HG02943 (cell line): ENCODE measurements at regions not wholly inside any gene's neighbourhood (a gene's known extent, or its start where the extent isn't known, plus 50 kb on each side); places are given as distances from the start of the nearest gene placed in this dataset.

Experiments used
- ATAC-seq: cut with Tn5 transposase; IDR thresholded peaks from one replicate; pipeline ENCODE4 v1.9.1; 2021; ENCODE audit warnings: mild to moderate bottlenecking, low read depth, moderate library complexity; ENCODE audit not compliant: unreplicated experiment

DNA sequence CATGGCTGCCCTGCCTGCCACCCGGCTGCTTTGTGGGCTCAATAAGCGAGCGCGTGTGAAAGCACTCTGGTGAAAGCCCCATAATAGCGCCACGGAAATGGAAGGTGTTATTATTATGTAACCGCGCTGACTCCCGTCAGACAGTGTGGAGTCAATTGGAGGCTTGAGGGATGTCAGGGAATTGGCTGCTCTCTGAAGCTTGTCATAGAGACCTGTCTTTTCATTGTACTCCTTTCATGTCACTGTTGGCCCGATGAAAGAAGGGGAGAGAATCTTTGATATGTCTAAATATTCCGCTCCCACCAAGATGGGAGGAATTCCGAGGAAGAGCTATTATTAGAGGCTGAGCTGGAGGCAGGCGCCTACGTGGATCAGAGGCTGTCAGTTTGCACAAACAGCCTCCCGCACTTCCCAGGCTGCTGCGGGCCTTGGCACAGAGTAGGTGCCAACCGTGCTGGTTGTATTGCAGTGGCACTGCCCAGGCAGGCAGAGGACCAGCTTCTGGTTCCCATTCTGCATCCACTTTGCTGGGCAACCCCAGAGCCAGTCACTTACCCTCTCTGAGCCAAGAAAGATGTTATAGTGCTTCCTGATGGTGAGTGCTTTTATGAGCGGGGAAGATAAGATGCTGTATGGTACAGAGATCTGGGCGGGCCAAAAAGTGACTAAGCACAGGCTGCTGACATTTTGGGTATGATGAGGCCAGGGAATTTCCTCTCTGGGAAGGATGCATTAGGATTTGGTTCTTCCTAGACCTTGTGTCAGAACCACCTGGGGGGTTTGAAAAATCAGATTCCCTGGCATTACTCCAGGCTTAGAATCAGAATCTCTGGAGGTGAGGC is 151.4 kb downstream of the RPS24 start:
- no peak for ATAC-seq

DNA sequence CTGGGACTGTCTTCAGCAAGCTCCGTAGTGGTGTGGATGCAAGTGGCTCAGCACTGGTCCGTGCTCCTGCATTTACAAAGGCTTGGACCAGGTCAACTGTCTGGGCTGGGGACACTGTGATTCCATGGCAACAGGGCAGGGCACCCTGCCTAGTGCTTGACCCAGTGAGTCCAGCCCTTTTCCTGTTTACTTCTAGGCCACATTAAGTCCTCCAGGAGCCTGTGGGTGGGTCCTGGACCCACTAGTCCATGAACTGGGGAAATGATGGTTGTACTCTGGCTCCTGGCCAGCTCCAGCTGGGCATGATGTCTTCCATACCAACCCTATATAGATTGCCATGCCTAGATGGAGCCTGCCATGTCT is 152.0 kb downstream of the RPS24 start:
- no peak for ATAC-seq

DNA sequence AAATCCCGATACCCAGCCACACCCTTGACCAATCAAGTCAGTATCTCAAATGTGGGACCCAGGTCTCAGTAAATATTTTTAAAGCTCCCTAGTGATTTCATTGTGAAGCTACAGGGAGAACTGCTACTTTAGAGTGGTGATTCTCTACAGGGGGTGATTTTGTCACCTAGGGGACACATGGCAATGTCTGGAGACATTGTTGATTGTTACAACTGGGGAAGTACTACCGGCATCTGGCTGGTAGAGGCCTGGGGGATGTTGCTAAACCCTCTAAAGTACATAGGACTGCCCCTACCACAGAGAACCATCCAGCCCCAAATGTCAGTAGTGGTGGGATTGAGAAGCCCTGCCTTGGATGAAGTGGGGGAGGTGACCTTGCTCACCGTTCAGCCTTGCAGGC is 152.9 kb downstream of the RPS24 start:
- ATAC-seq: no peak

DNA sequence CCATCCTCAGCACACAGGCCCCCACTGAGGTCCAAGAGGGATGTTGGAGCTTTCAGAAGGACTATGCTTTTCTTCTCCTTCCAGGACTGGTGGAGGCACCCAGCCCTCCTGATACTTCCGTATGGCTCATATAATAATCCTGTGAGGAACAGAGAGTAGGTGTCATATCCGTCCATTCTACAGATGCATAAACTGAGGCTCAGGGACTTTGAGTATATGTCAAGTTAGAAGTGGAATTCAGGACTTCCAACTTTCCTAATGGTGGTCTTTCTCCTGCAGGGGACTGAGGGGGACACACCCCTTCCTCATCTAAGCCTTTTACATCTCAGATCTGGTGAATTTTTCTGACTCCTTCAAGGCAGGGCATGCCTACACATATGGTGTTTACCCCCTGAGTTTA is 153.7 kb downstream of the RPS24 start:
- ATAC-seq: no peak

DNA sequence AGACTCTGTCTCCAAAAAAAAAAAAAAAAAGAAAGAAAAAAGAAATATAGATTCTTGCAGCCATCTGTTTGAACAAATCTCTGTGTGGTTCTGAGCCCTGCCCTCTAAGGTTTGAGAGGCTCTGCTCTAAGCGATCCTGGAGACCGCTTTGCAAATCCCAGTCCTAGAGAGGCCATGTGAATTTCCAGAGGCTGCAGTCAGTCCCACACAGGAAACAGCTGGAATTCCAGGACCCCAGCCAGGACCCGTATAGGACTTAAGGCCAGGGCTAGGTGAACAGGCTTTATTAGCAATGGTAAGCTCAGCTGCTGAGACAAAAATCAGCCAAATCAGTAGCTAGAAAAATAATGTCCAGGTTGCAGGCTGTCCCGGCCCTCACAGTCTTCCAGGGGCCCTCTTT is 154.8 kb downstream of the RPS24 start:
- ATAC-seq: no peak

DNA sequence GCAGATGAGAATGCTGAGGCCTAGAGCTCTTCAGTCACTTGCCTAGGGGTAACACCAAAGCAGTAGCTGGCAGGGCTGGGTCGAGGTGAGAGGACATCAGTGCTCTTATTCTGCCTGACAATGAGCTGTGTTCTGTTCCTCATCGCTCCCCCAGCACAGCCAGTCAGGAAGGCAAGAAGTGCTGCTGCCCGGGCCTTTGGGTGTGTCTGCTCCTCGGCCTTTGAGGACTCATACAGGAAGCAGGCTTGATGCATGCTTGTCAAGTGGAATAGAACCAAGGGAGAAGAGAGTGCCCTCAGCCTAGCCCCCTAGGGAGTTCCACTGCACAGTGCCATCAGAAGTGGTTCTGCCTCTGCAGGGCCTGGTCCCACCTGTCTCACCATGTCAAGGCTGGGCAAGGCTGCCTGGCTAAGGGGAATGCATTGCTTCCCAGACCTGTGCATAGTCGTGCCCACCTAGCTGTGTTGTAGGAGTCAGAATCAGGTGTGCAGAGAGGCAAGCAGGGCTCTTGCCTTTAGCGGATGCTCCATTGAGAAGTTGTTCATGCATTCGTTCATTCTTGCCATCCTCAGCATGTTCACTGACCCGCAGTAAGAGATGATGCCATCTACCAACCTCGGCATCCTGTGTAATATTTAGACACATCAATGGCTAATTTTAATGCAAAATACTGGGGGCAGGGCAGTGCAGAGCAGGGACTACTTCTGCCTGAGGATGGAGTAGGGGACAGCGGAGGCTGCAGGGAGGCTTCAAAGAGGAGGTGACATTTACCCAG is 156.6 kb downstream of the RPS24 start:
- no peak for ATAC-seq

DNA sequence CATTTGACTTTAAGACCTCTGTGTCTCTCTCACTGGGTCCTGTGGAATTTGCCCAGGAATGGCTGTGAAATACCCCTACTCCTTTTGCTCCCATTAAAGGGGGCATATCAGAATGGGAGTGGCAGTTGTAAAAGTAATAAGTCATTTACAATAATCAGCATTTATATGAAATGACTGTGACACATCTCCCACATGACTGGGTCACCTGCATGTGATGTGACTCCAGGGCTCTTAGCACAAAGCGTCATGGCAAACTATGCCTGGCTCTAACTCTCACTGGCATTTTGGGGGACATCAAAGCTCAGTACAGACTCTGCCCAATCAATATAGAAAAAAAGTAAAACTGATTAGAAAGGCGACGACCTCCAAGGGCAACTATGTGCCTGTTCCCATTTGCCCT is 157.6 kb downstream of the RPS24 start:
- ATAC-seq: no peak

DNA sequence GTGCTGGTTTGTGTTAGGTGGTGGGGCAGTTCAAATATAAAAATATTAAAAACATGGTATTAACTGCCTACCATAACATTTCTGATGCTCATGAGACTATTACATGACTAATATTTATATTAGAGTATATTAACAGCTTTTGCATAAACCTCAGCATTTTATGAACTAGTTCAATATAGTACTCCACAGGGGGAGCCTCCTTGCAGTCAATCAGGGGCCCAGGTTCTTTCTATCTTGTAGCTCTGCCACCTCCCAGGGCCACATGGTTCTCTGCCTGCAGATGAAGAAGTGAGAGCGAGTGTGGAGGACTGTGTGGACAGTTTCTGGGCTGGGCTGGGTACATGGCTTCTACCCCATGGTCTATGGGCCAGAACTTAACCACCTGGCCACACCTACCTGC is 159.5 kb downstream of the RPS24 start:
- ATAC-seq: no peak

DNA sequence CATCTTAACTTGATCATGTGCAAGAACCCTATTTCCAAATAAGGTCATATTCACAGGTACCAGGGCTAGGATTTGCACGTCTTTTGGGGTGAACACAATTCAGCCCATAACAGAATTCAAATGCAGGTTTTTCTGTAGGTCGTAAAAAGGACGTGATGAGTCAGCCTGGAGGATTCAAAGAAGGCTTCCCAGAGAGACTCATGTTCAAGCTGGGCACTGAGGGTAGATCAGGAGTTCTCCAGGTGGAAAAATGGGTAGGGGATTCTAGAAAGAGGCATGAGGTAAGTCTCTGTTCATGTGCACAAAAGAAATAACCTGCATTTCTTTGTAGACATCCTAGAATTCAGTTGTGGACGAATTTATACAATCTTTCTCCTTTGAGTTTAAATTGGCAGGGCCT is 160.4 kb downstream of the RPS24 start:
- ATAC-seq: no peak

DNA sequence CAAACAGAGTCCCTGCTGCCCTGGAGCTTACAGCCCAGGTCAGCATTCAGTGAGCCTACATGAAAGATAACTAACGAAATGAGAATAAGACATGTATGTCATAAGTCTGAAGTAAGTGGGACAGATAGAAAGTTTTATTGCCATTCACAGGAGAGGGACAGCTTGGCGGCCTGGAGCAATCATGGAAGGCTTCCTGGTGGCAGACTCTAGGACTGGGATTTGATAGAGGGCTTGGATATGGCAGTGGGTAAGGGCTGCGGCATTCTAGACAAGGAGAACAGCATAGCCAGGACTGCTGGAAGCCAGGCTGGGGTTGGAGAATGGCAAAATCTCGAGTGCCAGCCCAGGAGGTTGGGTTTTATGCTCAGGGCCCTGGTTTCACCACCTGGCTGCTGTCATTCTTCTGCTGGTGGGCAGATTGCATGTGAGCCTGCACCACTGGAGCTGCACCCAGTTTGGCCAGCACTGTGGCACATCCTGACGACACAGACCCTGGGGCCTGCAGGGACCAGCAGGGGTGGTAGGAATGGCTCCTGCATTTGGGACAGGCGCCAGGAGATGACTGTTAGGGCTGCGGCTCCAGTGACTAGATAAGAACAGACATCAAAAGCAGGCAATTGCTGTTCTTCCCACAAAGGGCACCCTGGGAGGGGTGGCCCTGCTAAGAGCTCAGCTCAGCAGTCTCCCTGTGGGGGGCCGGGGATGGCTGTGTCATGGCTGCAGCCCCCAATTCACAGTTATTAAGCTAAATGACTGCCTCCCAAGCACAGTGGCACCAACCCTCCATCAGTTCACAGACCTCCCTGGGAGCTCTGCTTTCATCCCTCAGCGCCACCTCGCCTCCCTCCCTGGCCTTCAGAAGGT is 161.1 kb downstream of the RPS24 start:
- no peak for ATAC-seq

DNA sequence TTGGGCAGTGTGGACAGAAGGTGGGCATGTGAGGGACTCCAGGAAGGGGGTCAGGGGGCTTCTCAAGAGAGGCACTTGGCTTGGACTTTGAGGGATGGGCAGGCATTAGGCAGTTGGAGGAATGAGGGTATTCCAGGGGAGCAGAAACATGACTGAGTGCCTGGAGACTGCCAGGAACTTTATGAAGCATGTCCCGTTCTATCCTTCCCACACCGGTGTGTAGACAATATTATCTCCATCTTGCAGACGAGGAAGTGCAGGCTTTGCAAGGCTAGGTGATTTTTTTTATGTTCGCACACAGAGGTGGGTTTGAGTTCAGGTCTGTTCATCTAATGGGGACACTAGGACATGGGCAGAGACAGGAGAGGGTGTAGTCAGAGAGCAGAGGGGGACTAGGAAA is 162.7 kb downstream of the RPS24 start:
- ATAC-seq: no peak

DNA sequence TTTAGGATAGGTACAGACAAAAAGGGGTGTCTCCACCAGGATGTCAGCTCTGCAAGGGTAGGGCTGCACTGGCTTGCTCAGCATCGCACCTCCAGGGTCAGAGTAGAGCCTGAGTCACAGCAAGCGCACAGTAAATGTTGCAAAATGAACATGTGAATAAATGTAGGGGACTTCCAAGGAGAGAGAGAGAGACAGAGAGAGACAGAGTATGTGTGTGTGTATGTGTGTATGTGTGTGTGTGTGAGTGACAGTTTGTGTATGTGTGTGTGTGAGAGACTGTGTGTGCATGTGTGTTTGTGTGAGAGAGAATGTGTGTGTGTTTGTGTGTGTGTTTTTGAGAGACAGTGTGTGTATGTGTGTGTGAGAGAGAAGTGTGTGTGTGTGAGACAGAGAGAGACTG is 163.3 kb downstream of the RPS24 start:
- ATAC-seq: no peak

DNA sequence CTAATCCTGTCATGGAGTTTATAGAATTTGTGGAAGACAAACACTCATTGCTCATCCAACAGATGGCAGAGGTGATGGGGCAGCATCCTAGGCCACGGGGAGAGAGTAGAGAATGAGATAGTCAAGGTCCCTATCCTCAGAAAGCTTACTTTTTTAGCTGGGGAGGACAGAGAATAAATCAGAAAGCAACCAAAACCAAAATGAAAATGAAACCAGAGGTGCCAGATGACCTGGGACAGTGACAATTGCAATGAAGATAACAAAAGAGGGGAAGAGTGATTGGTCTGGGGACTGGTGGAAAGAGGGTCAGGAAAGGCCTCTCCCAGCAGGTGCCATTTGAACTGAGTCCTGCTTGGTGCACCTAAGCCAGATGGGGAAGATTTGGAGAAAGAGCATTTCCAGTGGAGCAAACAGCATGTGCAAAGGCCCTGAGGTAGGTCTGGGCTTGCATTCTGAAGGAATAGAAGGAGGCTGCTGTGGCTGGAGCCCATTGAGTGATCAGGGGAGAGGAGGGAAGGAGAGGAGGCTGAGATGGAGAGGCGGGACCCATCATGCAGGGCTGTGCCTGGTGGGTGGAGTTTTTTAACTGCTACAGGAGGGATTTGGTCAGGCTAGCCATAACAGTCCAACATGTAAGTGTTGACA is 164.1 kb downstream of the RPS24 start:
- ATAC-seq: no peak

DNA sequence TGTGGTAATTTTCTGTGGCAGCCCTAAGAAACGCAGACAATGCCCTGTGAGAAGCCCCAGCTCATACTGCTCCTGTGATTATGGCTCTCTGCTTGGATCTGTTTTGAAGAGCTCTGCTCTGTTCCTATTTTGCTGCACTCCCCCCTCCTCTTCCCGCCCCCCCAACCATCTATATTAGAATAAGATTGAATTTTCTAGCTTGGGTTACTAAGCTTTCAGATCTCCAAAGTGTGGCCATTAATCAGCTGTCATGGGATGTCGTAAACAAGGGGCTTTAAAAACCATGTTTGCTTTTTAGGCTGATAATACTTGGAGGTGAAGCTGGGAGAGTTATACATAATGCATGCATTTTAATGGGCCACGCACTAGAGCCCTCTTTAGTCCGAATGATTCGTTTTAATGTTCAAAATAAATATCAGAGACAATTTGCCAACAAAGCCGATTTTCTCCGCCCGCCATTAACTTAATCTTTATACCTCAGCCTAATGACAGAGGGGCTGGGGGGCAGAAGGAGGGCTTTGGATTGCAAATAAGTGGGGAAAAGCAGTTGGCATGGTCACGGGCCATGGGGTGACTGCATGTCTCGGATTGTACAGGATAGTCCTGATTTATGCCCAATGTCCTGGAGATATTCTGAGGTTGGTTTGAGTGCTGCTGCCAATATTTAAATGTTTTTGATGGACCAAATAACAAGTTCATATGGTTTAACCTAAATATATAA is 165.5 kb downstream of the RPS24 start:
- no peak for ATAC-seq

DNA sequence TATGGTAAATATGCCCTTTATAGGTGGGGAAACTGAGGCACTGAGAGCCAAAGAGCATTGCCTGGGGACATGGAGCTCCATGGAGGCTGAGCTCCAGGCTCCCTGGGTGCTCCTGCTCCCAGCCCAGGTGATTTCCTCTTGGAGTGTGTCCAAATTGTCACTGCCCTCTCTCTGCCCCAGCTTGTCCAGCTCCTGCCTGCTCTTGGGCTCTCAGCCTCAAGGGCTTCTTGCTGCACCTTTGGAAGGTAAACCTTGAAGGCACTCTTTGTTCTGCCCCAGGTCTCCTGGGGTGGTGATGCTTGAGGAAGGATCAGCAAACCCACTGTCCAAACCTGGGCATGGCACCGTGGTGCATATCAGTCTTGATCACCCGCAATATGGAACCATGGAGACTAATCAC is 166.1 kb downstream of the RPS24 start:
- no peak for ATAC-seq

DNA sequence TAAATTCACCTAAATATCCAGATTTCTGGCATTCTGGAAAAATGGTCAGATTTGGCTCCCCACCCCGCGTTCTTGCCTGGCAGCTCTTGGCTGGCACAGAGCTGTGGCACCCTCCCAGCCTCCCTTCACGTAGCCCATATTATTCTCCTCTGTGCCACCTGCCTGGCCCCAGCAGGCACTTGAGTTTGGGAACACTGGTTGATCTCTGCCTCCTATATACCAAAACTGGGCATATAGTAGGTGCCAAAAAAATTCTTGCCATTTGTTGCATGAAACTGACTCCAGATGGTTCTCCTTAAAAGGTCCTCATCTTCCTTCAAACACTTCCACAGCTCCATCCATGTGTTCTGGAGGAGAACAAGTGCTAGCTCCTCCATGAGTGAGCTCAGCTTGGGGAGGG is 167.0 kb downstream of the RPS24 start:
- no peak for ATAC-seq

DNA sequence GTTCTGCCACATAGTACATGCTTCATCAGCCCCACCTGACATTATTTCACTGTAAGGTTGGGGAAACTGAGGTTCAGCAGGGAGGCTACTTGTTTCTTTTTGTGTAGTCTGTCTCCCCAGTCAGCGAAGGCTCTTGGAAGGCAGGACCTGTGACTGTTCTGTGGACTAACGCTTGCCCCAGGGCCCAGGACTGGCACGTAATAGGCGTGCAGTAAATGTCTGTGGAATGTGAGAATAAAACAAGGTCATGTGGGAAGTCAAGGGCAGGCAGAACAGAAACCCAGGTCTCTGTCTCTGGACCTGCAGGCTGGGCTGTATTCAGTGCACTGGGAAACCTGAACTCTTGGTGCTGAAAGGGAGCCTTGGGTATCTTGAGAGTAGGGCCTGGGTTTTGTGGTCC is 168.7 kb downstream of the RPS24 start:
- ATAC-seq: no peak

DNA sequence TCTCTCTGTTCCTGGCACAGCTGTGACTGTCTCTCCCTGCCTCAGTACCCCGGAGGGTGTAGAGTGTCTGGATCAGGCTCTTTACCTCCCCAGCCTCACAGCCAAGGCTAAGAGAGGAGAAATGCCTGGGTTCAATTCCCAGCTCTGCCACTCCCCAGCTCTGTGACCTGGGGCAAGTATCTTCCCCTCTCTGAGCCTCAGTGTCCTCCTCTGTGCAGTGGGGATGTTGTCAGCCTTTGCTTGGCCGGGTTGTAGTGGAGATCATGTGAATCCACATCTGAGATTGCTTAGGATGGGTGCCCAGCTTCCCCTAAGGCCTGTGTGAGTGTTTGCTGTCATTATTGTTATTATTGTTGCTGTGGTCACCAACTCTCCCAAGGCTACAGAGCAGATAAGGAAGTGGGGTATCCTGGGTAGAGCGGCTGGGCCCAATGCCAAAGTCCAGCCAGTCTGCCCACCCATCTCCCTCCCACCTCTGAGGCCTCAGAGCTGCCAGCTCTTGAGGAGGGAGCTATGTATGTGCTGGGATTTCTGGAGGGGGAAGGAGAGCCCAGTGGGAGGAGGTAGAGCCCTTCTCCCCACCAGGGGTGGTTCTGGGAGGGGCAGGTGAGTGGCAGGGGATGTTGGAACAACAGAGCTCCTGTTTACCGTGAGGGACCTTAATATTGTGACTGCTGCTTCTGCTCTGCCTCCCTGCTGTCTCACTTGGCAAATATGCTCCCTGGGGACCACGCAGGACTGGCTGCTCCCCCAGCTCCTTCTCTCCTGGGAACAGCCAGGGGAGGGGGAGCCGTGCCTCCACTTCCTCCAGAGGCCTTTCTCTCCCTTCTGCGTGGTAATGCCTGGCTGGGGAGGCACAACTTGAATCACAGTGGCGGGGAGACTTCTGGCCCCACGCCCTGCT is 170.5 kb downstream of the RPS24 start:
- ATAC-seq: no peak

DNA sequence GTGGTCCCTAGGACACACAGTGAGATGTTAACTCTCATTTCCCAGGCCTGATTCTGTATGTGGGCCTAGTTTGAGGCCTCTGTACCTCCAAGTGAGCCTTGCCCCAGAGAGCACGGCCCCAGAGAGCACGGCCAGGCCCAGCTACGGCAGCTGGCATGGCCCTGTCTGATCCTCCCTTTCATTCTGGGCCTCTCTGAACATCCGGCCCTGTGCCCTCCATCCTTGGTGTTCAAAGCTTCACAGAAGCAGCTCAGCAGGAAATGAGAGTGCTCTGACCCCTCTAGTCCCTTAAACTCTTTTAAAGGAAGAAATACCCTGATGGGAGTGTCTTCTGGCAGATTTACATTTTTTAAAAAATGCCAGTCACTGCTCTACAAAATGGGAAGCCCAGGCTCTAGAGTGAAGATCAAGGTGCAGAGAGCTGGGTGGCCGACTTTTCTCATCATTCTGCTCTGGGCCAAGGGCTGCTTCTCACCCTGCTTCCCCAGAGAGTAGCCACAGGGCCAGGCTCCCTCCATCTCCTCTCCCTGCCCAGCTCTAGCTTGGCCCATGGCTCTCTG is 171.9 kb downstream of the RPS24 start:
- no peak for ATAC-seq
